IMR-90 (cell line): ENCODE measurements at regions not wholly inside any gene's neighbourhood (a gene's known extent, or its start where the extent isn't known, plus 50 kb on each side); places are given as distances from the start of the nearest gene placed in this dataset.

Experiments
- ATAC-seq: fragments of 200-7000 bp; cut with Tn5 transposase; 2 replicates; pipeline ENCODE4 v1.9.1; 2020; ENCODE audit warnings: low read depth, mild to moderate bottlenecking, moderate library complexity
- BruUV-seq: library from RNA; stranded (reverse); fragments of 400-500 nt; replicated peaks from 2 replicates; lab custom pipeline; 2021; lab: Mats Ljungman, UMichigan
- CTCF ChIA-PET: fragments of 300-600 bp; formaldehyde crosslinking; extraction: SDS; loops from one replicate; lab custom pipeline; 2021; ENCODE audit warnings: antibody characterized with exemption; lab: Yijun Ruan, JAX
- POLR2A ChIA-PET: fragments of 300-600 bp; sonication (Branson Sonifier 250); formaldehyde crosslinking; loops from one replicate; lab custom pipeline; 2022; ENCODE audit warnings: antibody characterized with exemption; ENCODE audit not compliant: unreplicated experiment; lab: Charles Lee
- DNase-seq: peaks from one replicate; pipeline ENCODE4 v3.0.0; 2013
- H2AFZ ChIP-seq: replicated peaks from 2 replicates; pipeline ENCODE3; 2013; ENCODE audit warnings: low read length, mild to moderate bottlenecking; ENCODE audit not compliant: poor library complexity
- H2AK5ac ChIP-seq: 2 replicates; pipeline ENCODE4 v1.6.1; 2013; ENCODE audit warnings: low read depth, low read length, inconsistent platforms
- H2AK9ac ChIP-seq: replicated peaks from 2 replicates; pipeline ENCODE3; 2013; ENCODE audit warnings: mild to moderate bottlenecking, low read depth, low read length, moderate library complexity; ENCODE audit not compliant: poor library complexity
- H2BK120ac ChIP-seq: 2 replicates; pipeline ENCODE4 v1.6.1; 2013; ENCODE audit warnings: low read depth, low read length, inconsistent platforms
- H2BK15ac ChIP-seq: 3 replicates; pipeline ENCODE4 v1.6.1; 2013; ENCODE audit warnings: low read depth, low read length, inconsistent platforms
- H2BK20ac ChIP-seq: 2 replicates; pipeline ENCODE4 v1.6.1; 2013; ENCODE audit warnings: low read depth, mild to moderate bottlenecking, inconsistent platforms, low read length, moderate library complexity
- H2BK5ac ChIP-seq: 2 replicates; pipeline ENCODE4 v1.6.1; 2013; ENCODE audit warnings: mild to moderate bottlenecking, low read depth, low read length, inconsistent platforms; ENCODE audit not compliant: poor library complexity, severe bottlenecking
- H3K14ac ChIP-seq: replicated peaks from 2 replicates; pipeline ENCODE4 v1.6.1; 2013; ENCODE audit warnings: low read depth, low read length, inconsistent platforms
- H3K18ac ChIP-seq: 2 replicates; pipeline ENCODE4 v1.6.1; 2013; ENCODE audit warnings: low read depth, low read length, control low read depth
- H3K23ac ChIP-seq: 2 replicates; pipeline ENCODE4 v1.6.1; 2013; ENCODE audit warnings: low read depth, low read length, inconsistent platforms
- H3K27ac ChIP-seq: 2 replicates; pipeline ENCODE4 v1.5.1; 2013; ENCODE audit warnings: mild to moderate bottlenecking, control low read depth, low read length; ENCODE audit not compliant: insufficient read depth
- H3K27me3 ChIP-seq: 2 replicates; pipeline ENCODE4 v1.6.1; 2013; ENCODE audit warnings: low read length; ENCODE audit not compliant: control insufficient read depth, insufficient read depth
- H3K36me3 ChIP-seq: 2 replicates; pipeline ENCODE4 v1.6.1; 2013; ENCODE audit warnings: low read length, mixed read lengths; ENCODE audit not compliant: control insufficient read depth, insufficient read depth
- H3K4ac ChIP-seq: 2 replicates; pipeline ENCODE4 v1.6.1; 2013; ENCODE audit warnings: low read depth, low read length, inconsistent platforms
- H3K4me1 ChIP-seq: 2 replicates; pipeline ENCODE4 v1.6.1; 2013; ENCODE audit warnings: low read length, mixed read lengths; ENCODE audit not compliant: control insufficient read depth, insufficient read depth
- H3K4me2 ChIP-seq: 2 replicates; pipeline ENCODE4 v1.6.1; 2013; ENCODE audit warnings: low read depth, mild to moderate bottlenecking, control low read depth, low read length, moderate library complexity
- H3K4me3 ChIP-seq: 2 replicates; pipeline ENCODE4 v1.5.1; 2013; ENCODE audit warnings: low read depth, mild to moderate bottlenecking, control low read depth, low read length, moderate library complexity; ENCODE audit not compliant: insufficient read depth
- H3K56ac ChIP-seq: 2 replicates; pipeline ENCODE4 v1.6.1; 2013; ENCODE audit warnings: low read length, inconsistent platforms; ENCODE audit not compliant: insufficient read depth; ENCODE audit errors: extremely low read depth
- H3K79me1 ChIP-seq, 2 experiments: 2 replicates each; pipeline ENCODE4 v1.6.1; 2013; ENCODE audit warnings: low read length in 2 of 2, inconsistent platforms in 1 of 2, low read depth in 1 of 2
- H3K9ac ChIP-seq: 2 replicates; pipeline ENCODE4 v1.6.1; 2013; ENCODE audit warnings: low read depth, low read length, control low read depth
- H3K9me1 ChIP-seq: 2 replicates; pipeline ENCODE4 v1.6.1; 2013; ENCODE audit warnings: low read length, inconsistent platforms; ENCODE audit not compliant: insufficient read depth
- H3K9me3 ChIP-seq: 2 replicates; pipeline ENCODE4 v1.6.1; 2013; ENCODE audit warnings: low read length; ENCODE audit not compliant: control insufficient read depth, insufficient read depth
- H4K20me1 ChIP-seq: 2 replicates; pipeline ENCODE4 v1.6.1; 2013; ENCODE audit warnings: low read length, inconsistent platforms; ENCODE audit not compliant: insufficient read depth
- H4K5ac ChIP-seq: 2 replicates; pipeline ENCODE4 v1.6.1; 2013; ENCODE audit warnings: mild to moderate bottlenecking, low read depth, low read length, control low read depth
- H4K8ac ChIP-seq, 2 experiments: 2 replicates each; pipeline ENCODE4 v1.6.1; 2013; ENCODE audit warnings: low read depth in 2 of 2, low read length in 2 of 2, control low read depth in 1 of 2, inconsistent platforms in 1 of 2
- H4K91ac ChIP-seq: 2 replicates; pipeline ENCODE4 v1.6.1; 2013; ENCODE audit warnings: low read depth, low read length, inconsistent platforms; ENCODE audit not compliant: insufficient read depth
- BHLHE40 ChIP-seq: fragments of 150-350 bp; IDR thresholded peaks from 2 replicates; pipeline ENCODE4 v1.6.1; 2016; ENCODE audit warnings: mild to moderate bottlenecking, low read depth, low read length
- CEBPB ChIP-seq: IDR thresholded peaks from 2 replicates; pipeline ENCODE4 v1.6.1; 2012; ENCODE audit warnings: low read depth, low read length, improper control_type of control experiment
- CHD1 ChIP-seq: IDR thresholded peaks from 2 replicates; pipeline ENCODE4 v1.6.1; 2012; ENCODE audit warnings: low read depth, low read length, improper control_type of control experiment
- FOS ChIP-seq: fragments of 150-350 bp; IDR thresholded peaks from 2 replicates; pipeline ENCODE4 v1.6.1; 2016; ENCODE audit warnings: low read depth, low read length
- MAFK ChIP-seq: IDR thresholded peaks from 2 replicates; pipeline ENCODE4 v1.6.1; 2012; ENCODE audit warnings: low read depth, low read length, improper control_type of control experiment
- USF2 ChIP-seq: fragments of 150-350 bp; IDR thresholded peaks from 2 replicates; pipeline ENCODE4 v1.6.1; 2017; ENCODE audit warnings: mild to moderate bottlenecking, antibody characterized with exemption, low read length, low read depth
- WGBS, 2 experiments: methylation state at CpG; one replicate each; pipeline versions ENCODE4 v1.1.5 to v1.1.7; 2013; ENCODE audit warnings: missing lambda C conversion rate in 2 of 2; ENCODE audit not compliant: insufficient read length in 1 of 2; ENCODE audit errors: extremely low coverage in 2 of 2; 5-methylcytosine and 5-hydroxymethylcytosine counted together
- dilution Hi-C: fragments of 300-500 bp; cut with HindIII; formaldehyde crosslinking; loops from one replicate; pipeline ENCODE4 v1.14.3; 2018; ENCODE audit warnings: low sequenced_read_pairs; ENCODE audit not compliant: unreplicated experiment
- in situ Hi-C: fragments of 300-500 bp; cut with MboI; formaldehyde crosslinking; loops from 3 replicates; pipeline ENCODE4 v1.14.3; 2019; ENCODE audit warnings: low sequenced_read_pairs, inconsistent platforms, mixed read lengths
- intact Hi-C: fragments of 100-400 bp; cut with micrococcal nuclease; formaldehyde crosslinking; loops from 2 replicates; pipeline ENCODE4 v1.10.0; 2022

- H3K27ac ChIP-seq: no peak overlapping the region
- H3K56ac ChIP-seq: no peak overlapping the region
- H3K4me3 ChIP-seq: no peak overlapping the region
- H4K5ac ChIP-seq: no peak overlapping the region
- no peak overlapping the region for H2AK5ac ChIP-seq
- no peak overlapping the region for H2BK15ac ChIP-seq
- H3K9me3 ChIP-seq: peaks cover 5% of the 10 kb centered on the region
- no CpG with 5 or more reads among the region's 1 CpG for WGBS, 2 experiments
- ChIA-PET POLR2A (no interaction called here), CTCF (interaction anchor here (0.7 kb wide), 1 partner anchor 740 kb away, joined by 3 read pairs; no protein-coding TSS in a partner anchor)
- no peak for ATAC-seq
- intact Hi-C loops (no loop called here), in situ Hi-C loops (no loop called here), dilution Hi-C loops (no loop called here)
- H3K4me1 ChIP-seq: peaks cover 4% of the 10 kb centered on the region
- no peak overlapping the region for H3K9ac ChIP-seq
- no peak overlapping the region for H3K14ac ChIP-seq
- H3K79me1 ChIP-seq: no peaks in the 10 kb centered on the region
- no peak overlapping the region for H3K4ac ChIP-seq
- no peak overlapping the region for H3K23ac ChIP-seq
- no peak overlapping the region for H4K91ac ChIP-seq
- H3K36me3 ChIP-seq: no peaks in the 10 kb centered on the region
- H4K20me1 ChIP-seq: no peaks in the 10 kb centered on the region
- H3K18ac ChIP-seq: no peak overlapping the region
- H2BK20ac ChIP-seq: no peak overlapping the region
- BruUV-seq: no TSS peak
- no peak overlapping the region for H4K8ac ChIP-seq
- H2BK120ac ChIP-seq: no peak overlapping the region
- no peak overlapping the region for H2AK9ac ChIP-seq
- H2AFZ ChIP-seq: no peak overlapping the region
- no peaks in the 10 kb centered on the region for H3K9me1 ChIP-seq
- H3K4me2 ChIP-seq: no peak overlapping the region
- DNase-seq: no peak
- H3K27me3 ChIP-seq: no peaks in the 10 kb centered on the region
- no peak overlapping the region for H2BK5ac ChIP-seq
- TF ChIP-seq CEBPB: no peak
- no peak for TF ChIP-seq FOS
- no peak for TF ChIP-seq CHD1
- TF ChIP-seq MAFK: no peak
- TF ChIP-seq USF2: no peak
- no peak for TF ChIP-seq BHLHE40
Observed at GRCh38 chr6:113168057-113168456, 689.1 kb upstream of the MARCKS start.
